Stimulated activated CD8-positive, alpha-beta memory T cell treated with anti-CD3 and anti-CD28 coated beads, Interleukin-7, amount 100 ng/mL, for 48 hours (primary cell): ENCODE measurements at regions not wholly inside any gene's neighbourhood (a gene's known extent, or its start where the extent isn't known, plus 50 kb on each side); places are given as distances from the start of the nearest gene placed in this dataset.

ENCODE experiments used
- DNase-seq, 2 donors: peaks; one replicate each; pipeline ENCODE4 v3.0.0-alpha.2; 2020; ENCODE audit warnings: low read depth in 1 of 2; ENCODE audit errors: extremely low read depth in 1 of 2

GRCh38 chr13:30151388-30151787 lies 156.0 kb downstream of the KATNAL1 start:
- DNase-seq = no peak

- DNase-seq = no peak
Measured at GRCh38 chr13:30149248-30149647, 158.1 kb downstream of the KATNAL1 start.

GRCh38 chr13:30148786-30149185 lies 158.6 kb downstream of the KATNAL1 start:
- DNase-seq = no peak

GRCh38 chr13:30148171-30148754 lies 159.1 kb downstream of the KATNAL1 start:
- no peak for DNase-seq

DNA sequence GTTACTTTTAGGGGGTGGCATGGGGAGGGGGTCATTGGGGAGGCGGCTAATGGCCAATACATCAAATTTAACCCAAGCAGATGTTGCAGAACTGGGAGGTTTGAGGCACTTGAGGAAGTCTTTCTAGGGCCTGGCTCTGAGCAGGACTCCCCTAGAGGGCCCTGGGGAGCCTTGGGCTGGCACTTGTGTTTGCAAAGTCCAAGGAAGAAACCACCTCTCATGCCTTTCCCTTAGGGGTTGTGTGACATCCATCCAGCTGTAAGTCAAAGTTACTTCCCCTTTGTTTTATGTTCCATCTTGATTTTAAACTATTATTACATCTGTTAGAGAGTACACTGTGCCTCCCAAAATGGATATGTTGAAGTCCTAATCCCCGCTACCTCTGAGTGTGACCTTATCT lies 159.9 kb downstream of the KATNAL1 start:
- no peak for DNase-seq

DNA sequence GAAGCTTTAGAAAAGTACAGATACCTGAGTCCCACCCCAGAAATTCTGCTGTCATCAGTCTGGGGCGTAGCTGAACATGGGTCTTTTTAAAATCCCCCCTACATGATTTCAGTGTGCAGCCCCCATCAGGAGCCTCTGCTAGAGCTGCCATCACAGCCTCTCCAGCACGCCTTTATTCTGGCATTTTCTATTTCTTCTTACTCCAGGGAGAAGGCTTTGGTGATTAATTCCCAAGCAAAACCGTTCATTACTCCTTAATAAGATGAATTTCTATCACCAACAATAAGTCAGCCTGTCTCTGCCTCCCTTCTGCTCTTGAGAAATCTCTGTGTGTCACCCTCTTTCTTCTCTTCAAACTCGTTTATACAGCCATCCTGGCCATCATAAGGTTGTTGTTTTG lies 160.3 kb downstream of the KATNAL1 start:
- no peak for DNase-seq

DNA sequence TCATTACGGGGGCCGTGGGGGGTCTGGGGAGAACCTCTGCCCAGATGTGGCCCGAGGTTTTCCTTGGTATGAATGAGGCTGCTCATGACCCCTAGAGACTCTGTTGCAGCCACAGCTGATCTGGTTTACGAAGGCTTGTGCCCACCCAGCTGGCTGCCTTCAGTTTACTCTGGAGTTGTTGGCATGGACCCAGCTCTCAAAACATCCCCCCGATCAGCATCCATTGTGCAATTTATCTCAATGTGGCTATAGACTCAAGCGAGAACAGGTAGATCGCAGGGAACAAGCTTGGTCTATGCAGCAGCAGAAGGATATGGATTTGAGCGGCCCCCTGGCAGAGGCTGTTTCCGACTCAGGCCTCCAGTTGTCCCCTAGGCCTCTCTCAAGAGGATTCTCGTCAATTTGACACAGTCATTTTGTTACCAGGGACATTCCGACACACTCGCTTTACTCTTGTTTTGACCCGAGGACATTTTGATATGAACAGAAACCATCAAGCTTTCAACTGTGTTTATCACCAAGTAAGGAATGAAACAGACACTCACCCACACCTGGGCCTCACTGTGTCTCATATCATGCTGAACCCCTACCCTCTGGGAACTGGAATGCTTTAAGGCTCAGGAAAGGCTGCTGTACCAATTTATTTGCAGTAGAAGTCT lies 161.5 kb downstream of the KATNAL1 start:
- peak in 1 of 2 donors; percentile 50 for DNase-seq

GRCh38 chr13:30143666-30144400 lies 163.5 kb downstream of the KATNAL1 start:
- DNase-seq = no peak

- DNase-seq = no peak
Measured at GRCh38 chr13:30142486-30143211, 164.7 kb downstream of the KATNAL1 start.

GRCh38 chr13:30141775-30142485 lies 165.4 kb downstream of the KATNAL1 start:
- DNase-seq = no peak

DNA sequence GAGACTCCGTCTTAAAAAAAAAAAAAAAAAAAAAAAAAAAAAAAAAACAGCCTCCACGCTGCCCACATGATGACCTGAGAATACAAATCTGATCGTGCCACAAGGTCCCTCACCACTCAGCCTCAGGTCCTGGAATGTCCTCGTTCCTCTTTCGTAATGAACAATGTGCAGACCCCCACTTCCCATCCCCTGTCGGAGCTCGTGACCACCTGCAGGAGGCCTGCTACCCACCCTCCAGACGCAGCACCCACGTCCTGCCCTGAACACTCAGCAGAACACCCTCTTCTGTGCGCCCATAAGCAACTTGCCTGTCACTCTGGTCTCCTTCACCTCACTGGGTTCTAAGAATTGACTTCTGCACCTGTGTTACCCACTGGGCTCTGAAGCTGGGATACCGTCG lies 166.4 kb downstream of the KATNAL1 start:
- DNase-seq = no peak

GRCh38 chr13:30138511-30138910 lies 168.8 kb downstream of the KATNAL1 start:
- DNase-seq = no peak

DNA sequence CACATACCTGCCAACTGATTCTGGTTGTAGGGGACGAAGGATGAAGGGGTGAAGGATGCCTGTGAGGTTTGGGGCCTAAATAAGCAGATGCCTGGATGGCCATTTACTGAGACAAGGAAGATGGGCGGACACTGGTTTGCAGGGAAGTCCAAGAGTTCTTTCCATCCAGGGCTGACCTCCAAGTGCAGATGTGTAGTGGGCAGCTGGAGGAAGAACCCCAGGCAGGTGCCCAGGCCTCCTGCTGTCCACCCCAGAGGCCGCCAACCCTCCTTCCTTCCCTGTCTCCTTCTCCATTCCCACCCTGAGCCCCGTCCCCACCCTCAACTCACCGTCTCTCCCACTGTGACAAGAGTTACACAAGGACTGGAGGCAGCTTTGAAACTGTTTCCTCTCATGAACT lies 171.5 kb downstream of the KATNAL1 start:
- DNase-seq = no peak

GRCh38 chr13:30135351-30135750 lies 172.0 kb downstream of the KATNAL1 start:
- DNase-seq = no peak

DNA sequence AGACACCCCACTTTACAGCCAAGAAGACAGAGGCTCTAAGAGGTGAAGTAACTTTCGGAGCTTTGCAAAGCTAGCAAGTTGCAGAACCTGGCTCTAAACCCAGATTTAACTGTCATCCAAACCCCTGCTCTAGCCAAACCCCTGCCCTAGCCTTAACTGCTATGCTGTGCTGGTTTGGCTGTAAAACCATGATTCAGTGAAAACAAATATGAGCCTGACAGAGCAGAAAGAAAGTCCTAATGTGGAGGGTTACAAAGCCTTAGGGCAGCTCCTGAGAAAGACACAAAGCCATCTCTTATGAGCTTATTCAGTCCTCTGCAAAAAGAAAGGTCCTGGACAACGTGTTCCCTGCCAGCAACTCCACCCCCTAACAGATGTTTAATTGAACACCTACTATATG lies 172.8 kb downstream of the KATNAL1 start:
- no peak for DNase-seq

GRCh38 chr13:30133996-30134395 lies 173.4 kb downstream of the KATNAL1 start:
- no peak for DNase-seq

DNA sequence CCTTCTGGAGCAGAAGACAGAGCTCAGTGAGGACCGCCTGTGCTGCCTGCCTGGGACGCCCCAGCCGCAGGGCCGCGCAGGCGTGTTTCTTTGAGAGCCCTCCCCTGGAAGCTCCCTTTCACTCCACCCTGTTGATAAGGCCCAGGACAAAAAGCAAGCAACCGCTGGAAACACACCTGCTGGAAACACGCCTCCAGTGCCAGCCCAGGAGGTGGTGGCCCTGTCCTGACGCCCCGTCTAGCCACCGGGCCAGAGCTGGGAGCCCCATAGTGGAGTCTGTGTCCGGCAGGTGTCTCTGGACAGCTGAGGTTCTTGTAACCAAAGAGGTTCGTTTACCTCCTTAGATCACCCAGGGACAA lies 173.8 kb downstream of the KATNAL1 start:
- no peak for DNase-seq

GRCh38 chr13:30132623-30133553 lies 174.5 kb downstream of the KATNAL1 start:
- peak; percentile 82 to 94 for DNase-seq

DNA sequence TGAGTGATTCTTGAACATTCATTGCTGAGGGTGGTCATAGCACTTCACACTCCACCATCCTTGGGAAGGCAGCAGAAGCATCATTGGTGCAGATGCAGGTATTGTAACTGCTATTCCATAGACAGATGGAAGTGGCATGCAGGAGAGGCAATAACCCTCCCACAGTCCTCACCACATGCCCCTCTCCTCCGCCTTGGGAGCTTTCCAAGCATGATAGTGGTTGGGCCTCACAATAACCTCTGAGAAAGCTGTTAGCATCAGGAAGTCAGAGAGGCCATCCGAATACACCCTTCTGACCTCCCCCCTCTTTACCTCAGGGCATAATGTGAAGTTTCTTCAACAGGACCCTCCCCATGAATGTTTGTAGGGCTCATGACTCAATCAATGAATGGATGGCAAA lies 177.9 kb downstream of the KATNAL1 start:
- no peak for DNase-seq

DNA sequence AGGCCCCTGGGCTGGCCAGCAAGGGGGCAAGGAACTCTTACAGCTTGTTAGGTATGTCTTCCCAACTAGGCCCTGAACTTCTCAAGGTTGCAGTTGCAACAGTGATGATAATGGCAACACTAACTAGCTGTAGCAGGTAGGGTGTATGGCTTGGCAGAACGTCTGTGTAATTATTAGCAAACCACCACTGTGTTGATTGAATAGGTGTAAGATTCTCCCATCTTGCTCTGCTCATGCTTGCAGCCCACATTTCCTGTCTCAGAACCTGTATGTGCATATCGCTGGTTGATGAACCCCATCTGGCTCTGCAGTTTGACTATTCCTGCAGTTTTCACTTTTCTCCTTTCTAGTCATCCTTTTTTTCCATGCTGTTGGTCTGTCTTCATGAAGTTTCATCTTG lies 178.8 kb downstream of the KATNAL1 start:
- no peak for DNase-seq
